Heart right ventricle (tissue), 16 donors: ENCODE measurements at regions not wholly inside any gene's neighbourhood (a gene's known extent, or its start where the extent isn't known, plus 50 kb on each side); places are given as distances from the start of the nearest gene placed in this dataset.

Experiments
- ATAC-seq, 8 donors: fragments of 200-7000 bp; cut with Tn5 transposase; one replicate each; pipeline ENCODE4 v1.9.1; 2020; ENCODE audit warnings: mild to moderate bottlenecking in 8 of 8, moderate library complexity in 8 of 8, moderate number of reproducible peaks in 1 of 8
- DNase-seq, 2 donors: peaks; one replicate each; pipeline ENCODE4 v3.0.0-alpha.2; 2020
- H3K27ac ChIP-seq, 10 donors: fragments of 200-600 bp; sonication (generic) in 2 of 10; one replicate each; pipeline versions ENCODE4 v1.5.0 to v1.8.0; 2020 to 2022; ENCODE audit warnings: mild to moderate bottlenecking in 3 of 10
- H3K27me3 ChIP-seq, 7 donors: fragments of 200-600 bp; one replicate each; pipeline ENCODE4 v1.8.0; 2021 to 2022; ENCODE audit warnings: mild to moderate bottlenecking in 2 of 7
- H3K36me3 ChIP-seq, 9 donors: fragments of 200-600 bp; sonication (generic) in 1 of 9; one replicate each; pipeline versions ENCODE4 v1.5.0 to v1.8.0; 2020 to 2022; ENCODE audit warnings: mild to moderate bottlenecking in 2 of 9
- H3K4me1 ChIP-seq, 9 donors: fragments of 200-600 bp; sonication (generic) in 1 of 9; one replicate each; pipeline versions ENCODE4 v1.5.0 to v1.8.0; 2020 to 2022; ENCODE audit warnings: mild to moderate bottlenecking in 4 of 9
- H3K4me3 ChIP-seq, 10 donors: fragments of 200-600 bp; sonication (generic) in 2 of 10; one replicate each; pipeline versions ENCODE4 v1.5.0 to v1.8.0; 2020 to 2022; ENCODE audit warnings: mild to moderate bottlenecking in 7 of 10, moderate library complexity in 2 of 10
- H3K9me3 ChIP-seq, 11 donors: fragments of 200-600 bp in 10 of 11; sonication (generic) in 2 of 11; one replicate each; pipeline versions ENCODE4 v1.5.0 to v1.8.0; 2013 to 2022; ENCODE audit warnings: mild to moderate bottlenecking in 2 of 11, control low read depth in 1 of 11, moderate library complexity in 1 of 11
- WGBS, 2 donors: extraction: QIAGEN DNeasy Blood & Tissue Kit; methylation state at CpG; one replicate each; pipeline ENCODE4 v1.1.7; 2013; ENCODE audit warnings: inconsistent platforms in 1 of 2; 5-methylcytosine and 5-hydroxymethylcytosine counted together
- intact Hi-C, 10 donors: fragments of 100-400 bp; cut with DNase I; formaldehyde crosslinking; loops; one replicate each; pipeline versions ENCODE4 v1.11.1 to v1.14.2; 2022
- TF ChIP-seq, protein P1 (sequence below), 9 donors: fragments of 200-600 bp; sonication (generic) in 2 of 9; IDR thresholded peaks; one replicate each; pipeline versions ENCODE4 v1.5.0 to v1.8.0; 2021 to 2022; ENCODE audit warnings: antibody characterized with exemption in 9 of 9, mild to moderate bottlenecking in 5 of 9, moderate library complexity in 1 of 9
- donor health status: Arrhythmogenic right ventricular cardiomyopathy.
- donor health status: ischemic (EF 13 %, LVEDD 7.1; RV severe dilation, severe dysfunction).
- donor health status: healthy with polysubstance abuse.
- donor health status: DM: no; HTN: yes; CAD: no.
- donor health status: DM: no; HTN: no; CAD: no.
- donor health status: ischemic (EF 25% LVEDD 6.9; RV normal size, moderate dysfunction).
- donor health status: ischemic (EF 25% LVEDD 5.7; RV mildly dilated, moderate dysfunction).
- donor health status: healthy.
- donor health status: DM: yes; HTN: yes; CAD: no.
- donor health status: Ischemic cardiomyopathy.
- donor health status: ischemic (EF 35%, LVEDD 5.7; RV mildly dilated, moderate dysfunction).
- donor health status: nonischemic (EF 11% LVEDD 7.7; RV severe dilation, severe dysfunction).
- donor health status: DM: yes; HTN: yes; CAD: no.
- donor health status: PGD.
- donor health status: ischemic (EF 29% LVEDD 5.4; RV normal size, mild dysfunction).
- donor health status: nonischemic (EF 23%, LVEDD 6.1; RV moderate dilation, normal function).

DNA sequence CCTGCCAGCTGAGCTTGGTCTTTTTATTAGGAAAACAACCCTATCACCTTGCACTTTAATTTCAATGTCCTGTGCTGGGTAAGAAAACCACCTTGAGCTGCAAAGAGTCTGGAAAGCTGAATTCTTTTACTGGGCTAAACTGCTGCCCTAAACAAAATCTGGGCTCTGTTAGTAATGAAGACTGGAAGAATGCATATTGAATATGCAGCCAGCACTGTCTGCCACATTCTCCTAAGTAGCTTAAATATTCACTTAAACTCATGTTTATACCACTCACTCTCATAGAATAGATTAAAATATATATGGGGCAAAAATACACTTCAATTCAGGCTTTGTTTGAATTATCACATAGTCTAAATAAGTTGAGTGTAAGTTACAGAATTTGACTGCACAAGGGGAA is 158.0 kb downstream of the TGFB2 start:
- H3K4me1 ChIP-seq, result peaks cover 0 to 27% (median 16%) of the 10 kb centered on the region in 9 donors
- TF ChIP-seq, protein P1, sequence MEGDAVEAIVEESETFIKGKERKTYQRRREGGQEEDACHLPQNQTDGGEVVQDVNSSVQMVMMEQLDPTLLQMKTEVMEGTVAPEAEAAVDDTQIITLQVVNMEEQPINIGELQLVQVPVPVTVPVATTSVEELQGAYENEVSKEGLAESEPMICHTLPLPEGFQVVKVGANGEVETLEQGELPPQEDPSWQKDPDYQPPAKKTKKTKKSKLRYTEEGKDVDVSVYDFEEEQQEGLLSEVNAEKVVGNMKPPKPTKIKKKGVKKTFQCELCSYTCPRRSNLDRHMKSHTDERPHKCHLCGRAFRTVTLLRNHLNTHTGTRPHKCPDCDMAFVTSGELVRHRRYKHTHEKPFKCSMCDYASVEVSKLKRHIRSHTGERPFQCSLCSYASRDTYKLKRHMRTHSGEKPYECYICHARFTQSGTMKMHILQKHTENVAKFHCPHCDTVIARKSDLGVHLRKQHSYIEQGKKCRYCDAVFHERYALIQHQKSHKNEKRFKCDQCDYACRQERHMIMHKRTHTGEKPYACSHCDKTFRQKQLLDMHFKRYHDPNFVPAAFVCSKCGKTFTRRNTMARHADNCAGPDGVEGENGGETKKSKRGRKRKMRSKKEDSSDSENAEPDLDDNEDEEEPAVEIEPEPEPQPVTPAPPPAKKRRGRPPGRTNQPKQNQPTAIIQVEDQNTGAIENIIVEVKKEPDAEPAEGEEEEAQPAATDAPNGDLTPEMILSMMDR (IDR thresholded peaks at IDR 0.05), result no peak
- intact Hi-C loops, result no loop called here
- no peaks in the 10 kb centered on the region for H3K36me3 ChIP-seq
- no peaks in the 10 kb centered on the region for H3K27me3 ChIP-seq
- H3K4me3 ChIP-seq, result no peak overlapping the region
- H3K9me3 ChIP-seq, result peaks cover 0 to 16% (median 2%) of the 10 kb centered on the region in 11 donors
- no peak for ATAC-seq
- H3K27ac ChIP-seq, result no peak overlapping the region
- no peak for DNase-seq

DNA sequence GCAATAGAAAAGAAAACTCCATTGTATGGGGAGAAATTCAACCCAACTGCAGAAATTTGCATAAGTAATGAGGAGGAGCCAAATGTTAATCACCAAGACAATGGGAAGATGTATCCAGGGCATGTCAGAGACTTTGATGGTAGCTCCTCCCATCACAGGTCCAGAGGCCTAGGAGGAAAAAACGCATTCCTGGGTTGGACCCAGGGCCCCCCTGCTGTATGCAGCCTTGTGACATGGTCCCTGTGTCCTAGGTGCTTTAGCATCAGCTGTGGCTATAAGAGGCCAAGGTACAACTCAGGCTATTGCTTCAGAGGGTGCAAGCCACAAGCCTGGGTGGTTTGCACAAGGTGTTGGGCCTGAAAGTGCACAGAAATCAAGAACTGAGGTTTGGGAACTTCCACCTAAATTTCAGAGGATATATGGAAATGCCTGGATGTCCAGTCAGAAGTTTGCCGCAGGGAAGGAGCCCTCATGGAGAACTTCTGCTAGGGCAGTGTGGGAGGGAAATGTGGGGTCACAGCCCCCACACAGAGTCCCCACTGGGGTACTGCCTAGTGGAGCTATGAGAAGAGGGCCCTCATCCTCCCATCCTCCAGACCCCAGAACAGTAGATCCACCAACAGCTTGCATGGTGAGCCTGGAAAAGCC is 162.3 kb downstream of the TGFB2 start:
- TF ChIP-seq, protein P1 (IDR thresholded peaks at IDR 0.05), result no peak
- H3K27me3 ChIP-seq, result no peaks in the 10 kb centered on the region
- DNase-seq (no peak), ATAC-seq (no peak)
- H3K4me1 ChIP-seq, result no peaks in the 10 kb centered on the region
- no peak overlapping the region for H3K27ac ChIP-seq
- 94 to 95% methylated on average over 2 of the region's 2 CpGs for WGBS, 2 donors
- H3K36me3 ChIP-seq, result no peaks in the 10 kb centered on the region
- intact Hi-C loops, result no loop called here
- H3K9me3 ChIP-seq, result peaks cover 0 to 25% (median 2%) of the 10 kb centered on the region in 11 donors
- H3K4me3 ChIP-seq, result no peak overlapping the region

DNA sequence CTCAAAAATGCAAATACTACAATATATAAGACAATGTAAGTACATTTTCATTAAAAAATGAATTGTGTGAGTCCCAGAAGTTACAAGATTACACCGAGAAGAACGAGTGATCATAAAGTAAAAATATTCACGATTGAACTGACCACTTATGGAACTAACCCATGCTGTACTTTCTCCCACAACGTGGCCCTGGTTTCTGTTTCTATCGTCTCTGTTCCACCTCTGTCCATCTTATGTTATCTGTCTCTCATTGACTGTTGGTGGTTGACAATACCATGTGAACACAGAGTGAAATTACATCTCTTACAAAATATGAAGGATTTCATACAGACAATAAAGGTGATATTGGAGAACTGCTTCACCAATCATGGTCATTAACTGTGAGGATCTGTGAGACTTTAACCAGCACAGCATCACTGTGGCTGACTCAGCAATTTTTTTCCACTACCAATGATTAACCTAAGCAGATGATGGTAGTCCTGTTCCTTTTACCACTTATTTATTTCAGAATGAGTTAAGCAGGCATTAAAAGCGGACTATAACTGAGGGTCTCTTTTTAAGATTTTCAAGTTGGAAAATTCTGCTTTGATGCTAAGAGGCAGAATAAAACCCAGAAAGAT is 165.1 kb downstream of the TGFB2 start:
- H3K27me3 ChIP-seq, result no peaks in the 10 kb centered on the region
- TF ChIP-seq, protein P1 (IDR thresholded peaks at IDR 0.05), result no peak
- DNase-seq (no peak), ATAC-seq (no peak)
- no peaks in the 10 kb centered on the region for H3K36me3 ChIP-seq
- 83 to 92% methylated on average over 6 of the region's 6 CpGs for WGBS, 2 donors
- H3K4me1 ChIP-seq, result no peaks in the 10 kb centered on the region
- intact Hi-C loops, result loop anchor here in 2 of 10 donors (10.0 kb wide), 2 partner anchors 165 to 555 kb away; partner anchors contain the start of gene TGFB2 (in 1 of the 2)
- H3K9me3 ChIP-seq, result peaks cover 0 to 25% (median 2%) of the 10 kb centered on the region in 11 donors
- H3K27ac ChIP-seq, result no peak overlapping the region
- H3K4me3 ChIP-seq, result no peak overlapping the region

DNA sequence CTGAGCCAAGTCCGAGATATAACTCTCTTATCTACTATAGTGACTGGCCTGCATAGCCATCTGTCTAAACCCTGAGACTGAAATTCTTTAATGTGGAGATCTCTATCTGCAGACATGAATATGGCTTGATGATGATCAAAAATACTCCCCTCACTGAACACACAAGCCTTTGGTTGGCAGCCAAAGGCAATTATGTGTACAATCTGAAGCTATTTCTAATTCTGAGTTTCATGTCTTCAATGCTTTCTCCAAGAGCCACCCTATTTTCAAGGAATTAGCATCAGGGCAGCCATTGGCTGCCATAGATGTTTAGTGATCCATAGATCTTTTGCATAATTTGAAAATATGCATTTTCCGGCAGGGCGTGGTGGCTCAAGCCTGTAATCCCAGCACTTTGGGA is 168.2 kb downstream of the TGFB2 start:
- intact Hi-C loops, result loop anchor here in 2 of 10 donors (10.0 kb wide), 2 partner anchors 169 to 551 kb away; partner anchors contain the start of gene TGFB2 (in 1 of the 2)
- WGBS, 2 donors, result 92 to 95% methylated on average over 3 of the region's 3 CpGs
- H3K36me3 ChIP-seq, result no peaks in the 10 kb centered on the region
- TF ChIP-seq, protein P1 (IDR thresholded peaks at IDR 0.05), result no peak
- H3K27me3 ChIP-seq, result no peaks in the 10 kb centered on the region
- no peak for ATAC-seq
- no peak overlapping the region for H3K4me3 ChIP-seq
- DNase-seq, result no peak
- H3K9me3 ChIP-seq, result peaks cover 0 to 7% (median 0%) of the 10 kb centered on the region in 11 donors
- H3K27ac ChIP-seq, result no peak overlapping the region
- H3K4me1 ChIP-seq, result peaks cover 0 to 3% (median 0%) of the 10 kb centered on the region in 9 donors
